ENCODE measurements at regions not wholly inside any gene's neighbourhood (a gene's known extent, or its start where the extent isn't known, plus 50 kb on each side); places are given as distances from the start of the nearest gene placed in this dataset.

DNA sequence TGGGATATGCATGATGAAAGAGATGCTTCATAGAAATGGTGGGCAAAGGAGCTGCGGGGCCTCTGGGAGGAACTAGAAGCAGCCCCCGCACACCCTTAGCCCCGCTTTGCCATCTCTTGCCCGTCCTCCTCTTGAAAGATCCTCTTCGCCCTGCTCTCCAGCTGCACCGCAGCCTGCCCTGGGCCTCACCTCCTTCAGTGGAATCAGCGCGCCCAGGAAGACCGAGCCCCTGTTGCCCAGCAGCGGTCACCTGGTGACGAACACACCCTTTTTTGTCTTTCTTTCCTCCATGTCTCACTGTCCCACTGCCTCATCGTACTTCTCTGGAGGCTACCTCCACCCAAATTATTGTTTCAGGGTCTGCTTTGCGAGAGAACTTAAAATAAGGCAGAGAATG, 807.6 kb downstream of the UQCRFS1 start:
- Histone ChIP-seq H3K9me3 (ENCODE audit: low read depth, low read length) (no peaks in the 10 kb centered on the region), H3K36me3 (ENCODE audit: insufficient read depth, low read length) (no peaks in the 10 kb centered on the region), H4K20me1 (ENCODE audit: insufficient read depth, low read length) (no peaks in the 10 kb centered on the region), H3K4me1 (ENCODE audit: insufficient read depth, low read length) (no peaks in the 10 kb centered on the region), H3K27me3 (ENCODE audit: insufficient read depth, low read length) (no peaks in the 10 kb centered on the region), H3K79me2 (ENCODE audit: insufficient read depth, low read length) (no peaks in the 10 kb centered on the region), H2AFZ (ENCODE audit: low read length) (no peak overlapping the region), H3K27ac (ENCODE audit: low read depth, low read length) (no peak overlapping the region), H3K4me3 (ENCODE audit: insufficient read depth, low read length) (no peak overlapping the region), H3K4me2 (ENCODE audit: insufficient read depth, low read length) (no peak overlapping the region)
- TF ChIP-seq, protein P1, sequence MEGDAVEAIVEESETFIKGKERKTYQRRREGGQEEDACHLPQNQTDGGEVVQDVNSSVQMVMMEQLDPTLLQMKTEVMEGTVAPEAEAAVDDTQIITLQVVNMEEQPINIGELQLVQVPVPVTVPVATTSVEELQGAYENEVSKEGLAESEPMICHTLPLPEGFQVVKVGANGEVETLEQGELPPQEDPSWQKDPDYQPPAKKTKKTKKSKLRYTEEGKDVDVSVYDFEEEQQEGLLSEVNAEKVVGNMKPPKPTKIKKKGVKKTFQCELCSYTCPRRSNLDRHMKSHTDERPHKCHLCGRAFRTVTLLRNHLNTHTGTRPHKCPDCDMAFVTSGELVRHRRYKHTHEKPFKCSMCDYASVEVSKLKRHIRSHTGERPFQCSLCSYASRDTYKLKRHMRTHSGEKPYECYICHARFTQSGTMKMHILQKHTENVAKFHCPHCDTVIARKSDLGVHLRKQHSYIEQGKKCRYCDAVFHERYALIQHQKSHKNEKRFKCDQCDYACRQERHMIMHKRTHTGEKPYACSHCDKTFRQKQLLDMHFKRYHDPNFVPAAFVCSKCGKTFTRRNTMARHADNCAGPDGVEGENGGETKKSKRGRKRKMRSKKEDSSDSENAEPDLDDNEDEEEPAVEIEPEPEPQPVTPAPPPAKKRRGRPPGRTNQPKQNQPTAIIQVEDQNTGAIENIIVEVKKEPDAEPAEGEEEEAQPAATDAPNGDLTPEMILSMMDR (IDR thresholded peaks at IDR 0.05; ENCODE audit: extremely low read depth, low read depth, low read length) = no peak
- DNase-seq (ENCODE audit: insufficient read length, low spot score, missing footprints) = no peak

DNA sequence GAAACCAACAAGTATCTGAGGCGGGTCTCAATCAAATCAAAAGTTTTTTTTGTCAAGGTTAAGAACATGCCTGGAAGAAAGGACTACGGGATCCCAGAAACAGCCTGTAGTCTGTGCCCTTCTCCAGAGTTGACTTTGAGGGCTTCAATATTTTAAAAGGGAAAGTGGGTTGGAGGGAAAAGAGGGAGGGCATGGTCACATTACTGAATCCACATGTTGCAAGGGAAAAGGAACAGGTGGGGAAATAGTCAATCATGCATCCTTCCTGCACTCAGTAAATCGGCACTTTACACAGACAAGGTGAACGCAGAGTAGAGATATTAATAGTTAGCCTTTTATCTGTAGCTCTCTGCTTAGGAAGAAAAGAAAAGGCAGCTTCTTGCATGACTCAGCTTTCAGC, 808.5 kb downstream of the UQCRFS1 start:
- Histone ChIP-seq H3K4me3 (ENCODE audit: insufficient read depth, low read length) (no peak overlapping the region), H3K27me3 (ENCODE audit: insufficient read depth, low read length) (no peaks in the 10 kb centered on the region), H3K9me3 (ENCODE audit: low read depth, low read length) (no peaks in the 10 kb centered on the region), H3K4me1 (ENCODE audit: insufficient read depth, low read length) (no peaks in the 10 kb centered on the region), H4K20me1 (ENCODE audit: insufficient read depth, low read length) (no peaks in the 10 kb centered on the region), H3K4me2 (ENCODE audit: insufficient read depth, low read length) (no peak overlapping the region), H3K79me2 (ENCODE audit: insufficient read depth, low read length) (no peaks in the 10 kb centered on the region), H2AFZ (ENCODE audit: low read length) (no peak overlapping the region), H3K27ac (ENCODE audit: low read depth, low read length) (no peak overlapping the region), H3K36me3 (ENCODE audit: insufficient read depth, low read length) (no peaks in the 10 kb centered on the region)
- DNase-seq (ENCODE audit: insufficient read length, low spot score, missing footprints) = no peak
- TF ChIP-seq, protein P1 (IDR thresholded peaks at IDR 0.05; ENCODE audit: extremely low read depth, low read depth, low read length) = no peak

DNA sequence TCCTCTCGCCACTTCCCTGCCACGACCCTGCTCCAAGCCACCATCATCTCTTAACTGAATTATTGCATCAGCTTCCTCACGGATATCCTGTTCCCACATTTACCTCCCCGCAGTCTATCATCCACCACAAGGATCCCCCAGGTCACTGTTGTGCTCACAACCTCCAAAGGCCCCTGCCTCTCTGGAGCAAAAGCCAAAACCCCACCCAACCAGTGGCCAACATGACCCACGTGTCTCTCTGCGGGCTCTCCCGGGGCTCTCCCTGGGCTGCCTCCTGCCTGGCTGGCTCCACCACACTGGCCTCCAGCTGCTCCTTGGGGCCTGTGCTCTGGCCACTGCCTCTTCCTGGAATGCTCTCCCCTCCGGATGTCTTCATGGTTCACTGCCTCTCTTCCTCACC, 809.3 kb downstream of the UQCRFS1 start:
- TF ChIP-seq, protein P1 (IDR thresholded peaks at IDR 0.05; ENCODE audit: extremely low read depth, low read depth, low read length) = no peak
- no peak for DNase-seq (ENCODE audit: insufficient read length, low spot score, missing footprints)
- H3K9me3 ChIP-seq (ENCODE audit: low read depth, low read length) = no peaks in the 10 kb centered on the region
- H4K20me1 ChIP-seq (ENCODE audit: insufficient read depth, low read length) = no peaks in the 10 kb centered on the region
- no peaks in the 10 kb centered on the region for H3K27me3 ChIP-seq (ENCODE audit: insufficient read depth, low read length)
- no peaks in the 10 kb centered on the region for H3K36me3 ChIP-seq (ENCODE audit: insufficient read depth, low read length)
- H2AFZ ChIP-seq (ENCODE audit: low read length) = no peak overlapping the region
- H3K4me2 ChIP-seq (ENCODE audit: insufficient read depth, low read length) = no peak overlapping the region
- H3K27ac ChIP-seq (ENCODE audit: low read depth, low read length) = no peak overlapping the region
- no peak overlapping the region for H3K4me3 ChIP-seq (ENCODE audit: insufficient read depth, low read length)
- H3K4me1 ChIP-seq (ENCODE audit: insufficient read depth, low read length) = no peaks in the 10 kb centered on the region
- no peaks in the 10 kb centered on the region for H3K79me2 ChIP-seq (ENCODE audit: insufficient read depth, low read length)

DNA sequence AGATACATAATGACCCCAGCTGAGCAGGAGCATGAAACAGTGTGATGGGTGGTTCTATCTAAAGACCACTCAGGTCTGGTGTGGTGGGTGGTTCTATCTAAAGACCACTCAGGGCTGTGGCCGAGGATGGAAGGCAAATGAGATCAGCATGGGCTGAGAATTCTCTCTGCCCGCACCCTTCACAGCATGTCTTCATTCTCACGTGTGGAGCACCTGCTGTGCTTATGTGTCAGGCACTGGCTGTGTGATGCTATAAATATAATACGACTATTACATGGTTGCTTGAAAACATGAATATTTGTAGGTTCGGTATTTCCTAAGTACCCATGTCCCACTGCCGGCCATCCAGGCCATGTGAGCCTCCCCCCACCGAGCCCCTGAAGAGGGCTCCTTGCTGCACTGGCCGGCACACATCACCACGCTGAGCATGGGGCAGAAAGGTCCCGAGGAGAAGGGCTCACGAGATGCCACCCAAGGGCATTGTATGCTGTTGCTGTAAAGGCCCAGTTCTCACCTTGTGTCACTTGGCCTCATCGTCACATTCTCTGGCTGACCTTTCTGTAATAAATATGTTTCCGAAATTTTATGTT, 810.2 kb downstream of the UQCRFS1 start:
- Histone ChIP-seq H3K36me3 (ENCODE audit: insufficient read depth, low read length) (no peaks in the 10 kb centered on the region), H3K4me1 (ENCODE audit: insufficient read depth, low read length) (no peaks in the 10 kb centered on the region), H3K4me2 (ENCODE audit: insufficient read depth, low read length) (no peak overlapping the region), H2AFZ (ENCODE audit: low read length) (no peak overlapping the region), H3K27me3 (ENCODE audit: insufficient read depth, low read length) (no peaks in the 10 kb centered on the region), H3K27ac (ENCODE audit: low read depth, low read length) (no peak overlapping the region), H4K20me1 (ENCODE audit: insufficient read depth, low read length) (no peaks in the 10 kb centered on the region), H3K4me3 (ENCODE audit: insufficient read depth, low read length) (no peak overlapping the region), H3K79me2 (ENCODE audit: insufficient read depth, low read length) (no peaks in the 10 kb centered on the region), H3K9me3 (ENCODE audit: low read depth, low read length) (no peaks in the 10 kb centered on the region)
- TF ChIP-seq, protein P1 (IDR thresholded peaks at IDR 0.05; ENCODE audit: extremely low read depth, low read depth, low read length) = no peak
- DNase-seq (ENCODE audit: insufficient read length, low spot score, missing footprints) = no peak

All from osteoblast (primary cell).